ENCODE measurements at regions not wholly inside any gene's neighbourhood (a gene's known extent, or its start where the extent isn't known, plus 50 kb on each side); places are given as distances from the start of the nearest gene placed in this dataset.

- Histone ChIP-seq H3K4me1 (no peaks in the 10 kb centered on the region), H3K27me3 (no peaks in the 10 kb centered on the region), H3K9me3 (no peaks in the 10 kb centered on the region), H3K36me3 (replicated peaks in 1 of 2; ENCODE audit: insufficient read depth in 1 of 2, low read depth in 2 of 2) (no peaks in the 10 kb centered on the region), H3K4me3 (no peak overlapping the region), H3K27ac (no peak overlapping the region)
- 76 to 86% methylated on average over 3 of the region's 3 CpGs for WGBS, 2 donors
- ATAC-seq: no peak
- intact Hi-C loops (cut with DNase I): no loop called here
- no peak for DNase-seq
- TF ChIP-seq POLR2A (IDR thresholded peaks at IDR 0.05): no peak
- TF ChIP-seq, protein P1, sequence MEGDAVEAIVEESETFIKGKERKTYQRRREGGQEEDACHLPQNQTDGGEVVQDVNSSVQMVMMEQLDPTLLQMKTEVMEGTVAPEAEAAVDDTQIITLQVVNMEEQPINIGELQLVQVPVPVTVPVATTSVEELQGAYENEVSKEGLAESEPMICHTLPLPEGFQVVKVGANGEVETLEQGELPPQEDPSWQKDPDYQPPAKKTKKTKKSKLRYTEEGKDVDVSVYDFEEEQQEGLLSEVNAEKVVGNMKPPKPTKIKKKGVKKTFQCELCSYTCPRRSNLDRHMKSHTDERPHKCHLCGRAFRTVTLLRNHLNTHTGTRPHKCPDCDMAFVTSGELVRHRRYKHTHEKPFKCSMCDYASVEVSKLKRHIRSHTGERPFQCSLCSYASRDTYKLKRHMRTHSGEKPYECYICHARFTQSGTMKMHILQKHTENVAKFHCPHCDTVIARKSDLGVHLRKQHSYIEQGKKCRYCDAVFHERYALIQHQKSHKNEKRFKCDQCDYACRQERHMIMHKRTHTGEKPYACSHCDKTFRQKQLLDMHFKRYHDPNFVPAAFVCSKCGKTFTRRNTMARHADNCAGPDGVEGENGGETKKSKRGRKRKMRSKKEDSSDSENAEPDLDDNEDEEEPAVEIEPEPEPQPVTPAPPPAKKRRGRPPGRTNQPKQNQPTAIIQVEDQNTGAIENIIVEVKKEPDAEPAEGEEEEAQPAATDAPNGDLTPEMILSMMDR (IDR thresholded peaks at IDR 0.05): no peak
Measured at GRCh38 chr13:74039667-74040066, 94.5 kb downstream of the KLF12 start.

DNA sequence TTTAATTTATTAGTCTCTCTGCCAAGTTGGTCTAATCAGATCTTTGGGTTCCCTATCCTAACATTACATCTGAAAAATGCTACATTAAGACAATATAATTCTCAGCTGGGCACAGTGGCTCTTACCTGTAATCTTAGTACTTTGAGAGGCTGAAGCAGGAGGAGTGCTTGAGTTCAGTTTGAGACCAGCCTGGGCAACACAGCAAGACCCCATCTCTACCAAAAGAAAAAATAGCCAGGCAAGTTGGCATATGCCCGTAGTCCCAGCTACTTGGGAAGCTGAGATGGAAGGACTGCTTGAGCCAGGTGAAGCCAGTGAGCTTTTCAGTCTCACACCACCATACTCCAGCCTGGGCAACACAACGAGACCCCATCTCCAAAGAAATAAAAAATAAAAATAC is 95.0 kb downstream of the KLF12 start:
- Histone ChIP-seq H3K4me1 (no peaks in the 10 kb centered on the region), H3K36me3 (replicated peaks in 1 of 2; ENCODE audit: insufficient read depth in 1 of 2, low read depth in 2 of 2) (no peaks in the 10 kb centered on the region), H3K4me3 (no peak overlapping the region), H3K27ac (no peak overlapping the region), H3K9me3 (no peaks in the 10 kb centered on the region), H3K27me3 (no peaks in the 10 kb centered on the region)
- intact Hi-C loops (cut with DNase I): no loop called here
- WGBS, 2 donors: 74 to 85% methylated on average over 2 of the region's 2 CpGs
- ATAC-seq (no peak), DNase-seq (no peak)
- TF ChIP-seq, protein P1 (IDR thresholded peaks at IDR 0.05): no peak

- H3K27me3 ChIP-seq: no peaks in the 10 kb centered on the region
- no peak for ATAC-seq
- TF ChIP-seq POLR2A (IDR thresholded peaks at IDR 0.05): no peak
- TF ChIP-seq, protein P1 (IDR thresholded peaks at IDR 0.05): no peak
Measured at GRCh38 chr13:74037762-74038161, 96.4 kb downstream of the KLF12 start.

DNA sequence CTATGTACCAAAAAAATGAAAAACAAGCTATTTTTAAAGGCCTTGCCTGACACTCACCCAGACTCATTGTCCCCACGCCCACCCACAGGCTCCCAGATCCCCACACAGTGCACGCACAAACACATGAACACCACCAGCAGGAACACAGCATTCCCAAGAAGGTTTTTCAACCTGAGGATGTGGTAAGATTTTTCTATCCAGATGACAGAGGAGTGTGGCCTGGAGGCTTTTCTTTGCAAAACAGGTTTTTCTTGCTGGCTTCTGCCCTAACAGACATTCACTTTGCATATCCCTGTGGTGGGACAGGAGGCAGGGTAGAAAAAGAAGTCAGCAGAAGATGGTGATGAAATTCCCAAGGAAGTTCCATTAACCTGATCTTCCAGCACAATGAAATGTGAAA is 97.8 kb downstream of the KLF12 start:
- DNase-seq (no peak), ATAC-seq (no peak)
- intact Hi-C loops (cut with DNase I): no loop called here
- Histone ChIP-seq H3K4me1 (no peaks in the 10 kb centered on the region), H3K9me3 (no peaks in the 10 kb centered on the region), H3K4me3 (no peak overlapping the region), H3K36me3 (replicated peaks in 1 of 2; ENCODE audit: insufficient read depth in 1 of 2, low read depth in 2 of 2) (no peaks in the 10 kb centered on the region), H3K27me3 (no peaks in the 10 kb centered on the region), H3K27ac (no peak overlapping the region)
- WGBS, 2 donors: 67 to 72% methylated on average over 2 of the region's 2 CpGs
- no peak for TF ChIP-seq POLR2A (IDR thresholded peaks at IDR 0.05)
- TF ChIP-seq, protein P1 (IDR thresholded peaks at IDR 0.05): no peak

More at GRCh38 chr13:74037762-74038161, 96.4 kb downstream of the KLF12 start:
- H3K4me3 ChIP-seq: no peak overlapping the region
- no peak overlapping the region for H3K27ac ChIP-seq
- no peaks in the 10 kb centered on the region for H3K36me3 ChIP-seq (replicated peaks in 1 of 2; ENCODE audit: insufficient read depth in 1 of 2, low read depth in 2 of 2)
- H3K9me3 ChIP-seq: no peaks in the 10 kb centered on the region
- intact Hi-C loops (cut with DNase I): no loop called here
- no peak for DNase-seq
- H3K4me1 ChIP-seq: no peaks in the 10 kb centered on the region

DNA sequence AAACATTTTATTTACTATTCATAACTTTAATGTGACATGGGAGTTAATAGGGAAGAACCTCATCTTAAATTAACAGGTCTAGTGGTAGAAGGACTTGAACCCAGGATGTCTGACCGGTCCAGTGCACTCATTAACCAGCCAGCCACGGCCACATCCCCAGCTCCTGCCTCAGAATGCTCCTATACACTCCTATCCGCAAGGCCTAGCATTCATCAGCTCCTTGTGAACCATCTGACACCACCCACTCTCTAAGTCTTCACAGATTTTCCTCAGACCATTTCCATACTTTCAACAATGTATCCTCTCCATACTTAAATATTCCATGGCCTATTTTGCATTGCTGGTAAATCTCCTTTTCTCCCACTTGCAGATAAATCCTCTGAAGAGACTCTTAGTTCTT is 98.3 kb downstream of the KLF12 start:
- Histone ChIP-seq H3K36me3 (replicated peaks in 1 of 2; ENCODE audit: insufficient read depth in 1 of 2, low read depth in 2 of 2) (no peaks in the 10 kb centered on the region), H3K4me3 (no peak overlapping the region), H3K27ac (no peak overlapping the region), H3K4me1 (no peaks in the 10 kb centered on the region), H3K27me3 (no peaks in the 10 kb centered on the region), H3K9me3 (no peaks in the 10 kb centered on the region)
- DNase-seq: no peak
- WGBS, 2 donors: 73 to 79% methylated on average over 3 of the region's 3 CpGs
- TF ChIP-seq, protein P1 (IDR thresholded peaks at IDR 0.05): no peak
- TF ChIP-seq POLR2A (IDR thresholded peaks at IDR 0.05): no peak
- intact Hi-C loops (cut with DNase I): no loop called here
- no peak for ATAC-seq

All from body of pancreas (tissue), 4 donors.